Neuronal stem cell (in vitro differentiated cells): ENCODE measurements at regions not wholly inside any gene's neighbourhood (a gene's known extent, or its start where the extent isn't known, plus 50 kb on each side); places are given as distances from the start of the nearest gene placed in this dataset.
A peak's percentile ranks its signal among the peaks of the same experiment; 100 is the strongest.

Source experiments
- DNase-seq: peaks from one replicate; pipeline ENCODE4 v3.0.0-alpha.2; 2013; ENCODE audit warnings: low spot score
- H2AFZ ChIP-seq: one replicate; pipeline ENCODE4 v1.6.1; 2013; ENCODE audit warnings: mild to moderate bottlenecking, low read length, inconsistent platforms
- H2AK5ac ChIP-seq: 2 replicates; pipeline ENCODE4 v1.6.1; 2013; ENCODE audit warnings: low read depth, mild to moderate bottlenecking, inconsistent platforms, low read length, moderate library complexity, mixed read lengths
- H2BK120ac ChIP-seq: 2 replicates; pipeline ENCODE4 v1.6.1; 2013; ENCODE audit warnings: low read depth, mild to moderate bottlenecking, inconsistent platforms, low read length, moderate library complexity, mixed read lengths
- H2BK12ac ChIP-seq: one replicate; pipeline ENCODE4 v1.6.1; 2013; ENCODE audit warnings: low read length, inconsistent platforms
- H2BK15ac ChIP-seq: 2 replicates; pipeline ENCODE4 v1.6.1; 2013; ENCODE audit warnings: mild to moderate bottlenecking, low read length, inconsistent platforms, mixed read lengths
- H2BK5ac ChIP-seq: one replicate; pipeline ENCODE4 v1.6.1; 2013; ENCODE audit warnings: inconsistent platforms, mild to moderate bottlenecking, low read length, moderate library complexity
- H3K14ac ChIP-seq: one replicate; pipeline ENCODE4 v1.6.1; 2013; ENCODE audit warnings: low read length, inconsistent platforms
- H3K18ac ChIP-seq: 2 replicates; pipeline ENCODE4 v1.6.1; 2013; ENCODE audit warnings: low read length, inconsistent platforms
- H3K23ac ChIP-seq: 2 replicates; pipeline ENCODE4 v1.6.1; 2013; ENCODE audit warnings: low read depth, mild to moderate bottlenecking, mixed read lengths, low read length, inconsistent platforms; ENCODE audit not compliant: poor library complexity
- H3K27ac ChIP-seq: replicated peaks from 3 replicates; pipeline ENCODE4 v1.5.1; 2013; ENCODE audit warnings: low read length, inconsistent platforms
- H3K27me3 ChIP-seq, 3 experiments: 2 replicates each; pipeline ENCODE4 v1.6.1; 2013; ENCODE audit warnings: low read length in 3 of 3, mild to moderate bottlenecking in 2 of 3, inconsistent platforms in 1 of 3, low read depth in 1 of 3, mixed read lengths in 1 of 3, moderate library complexity in 1 of 3; ENCODE audit not compliant: control insufficient read depth in 3 of 3, insufficient read depth in 3 of 3
- H3K36me3 ChIP-seq, 2 donors: replicated peaks in 1 of 2; 2 replicates each; pipeline ENCODE4 v1.6.1; 2013; ENCODE audit warnings: low read length in 2 of 2; ENCODE audit not compliant: control insufficient read depth in 2 of 2, insufficient read depth in 2 of 2
- H3K4ac ChIP-seq: 2 replicates; pipeline ENCODE4 v1.6.1; 2013; ENCODE audit warnings: inconsistent platforms, mild to moderate bottlenecking, low read length, moderate library complexity
- H3K4me1 ChIP-seq, 2 donors: 1 replicate in 1 of 2; 2 replicates in 1 of 2; pipeline ENCODE4 v1.6.1; 2013; ENCODE audit warnings: low read length in 2 of 2, low read depth in 1 of 2; ENCODE audit not compliant: control insufficient read depth in 2 of 2, insufficient read depth in 1 of 2
- H3K4me2 ChIP-seq: one replicate; pipeline ENCODE4 v1.6.1; 2013; ENCODE audit warnings: mild to moderate bottlenecking, low read length, inconsistent platforms; ENCODE audit not compliant: insufficient read depth, poor library complexity, severe bottlenecking
- H3K4me3 ChIP-seq, 2 donors: 2 replicates each; pipeline ENCODE4 v1.5.1; 2013; ENCODE audit warnings: low read length in 2 of 2, mild to moderate bottlenecking in 2 of 2, inconsistent platforms in 1 of 2, moderate library complexity in 1 of 2
- H3K79me1 ChIP-seq: one replicate; pipeline ENCODE4 v1.6.1; 2013; ENCODE audit warnings: low read depth, mild to moderate bottlenecking, inconsistent platforms, low read length, moderate library complexity
- H3K9ac ChIP-seq: one replicate; pipeline ENCODE4 v1.6.1; 2013; ENCODE audit warnings: mild to moderate bottlenecking, low read depth, low read length, inconsistent platforms; ENCODE audit not compliant: poor library complexity
- H3K9me3 ChIP-seq, 2 donors: replicated peaks in 1 of 2; 2 replicates each; pipeline versions ENCODE3 to v1.6.1; 2013; ENCODE audit warnings: low read length in 2 of 2, mild to moderate bottlenecking in 2 of 2, inconsistent platforms in 1 of 2, low read depth in 1 of 2, mixed read lengths in 1 of 2, moderate library complexity in 1 of 2; ENCODE audit not compliant: control insufficient read depth in 2 of 2, insufficient read depth in 1 of 2
- H4K8ac ChIP-seq: one replicate; pipeline ENCODE4 v1.6.1; 2013; ENCODE audit warnings: low read depth, mild to moderate bottlenecking, inconsistent platforms, low read length, moderate library complexity
- H4K91ac ChIP-seq: one replicate; pipeline ENCODE4 v1.6.1; 2013; ENCODE audit warnings: low read length, low read depth, mild to moderate bottlenecking, inconsistent platforms; ENCODE audit not compliant: poor library complexity
- WGBS, 2 donors: extraction: QIAGEN DNeasy Blood & Tissue Kit; methylation state at CpG; one replicate each; pipeline ENCODE4 v1.1.7; 2013; ENCODE audit warnings: missing lambda C conversion rate in 2 of 2, mixed read lengths in 1 of 2; ENCODE audit not compliant: insufficient read length in 2 of 2, insufficient replicate concordance in 1 of 2; ENCODE audit errors: extremely low coverage in 2 of 2; 5-methylcytosine and 5-hydroxymethylcytosine counted together

- Histone ChIP-seq H3K27me3 (no peaks in the 10 kb centered on the region), H3K18ac (no peak overlapping the region), H3K23ac (no peak overlapping the region), H2AFZ (no peak overlapping the region), H3K14ac (no peak overlapping the region), H3K9ac (no peak overlapping the region), H3K36me3 (no peaks in the 10 kb centered on the region), H3K27ac (no peak overlapping the region), H3K9me3 (no peaks in the 10 kb centered on the region), H2BK120ac (no peak overlapping the region), H4K8ac (no peak overlapping the region), H2BK12ac (no peak overlapping the region), H3K4me1 (no peaks in the 10 kb centered on the region), H2AK5ac (no peak overlapping the region), H2BK5ac (no peak overlapping the region), H3K4me2 (no peak overlapping the region), H3K4me3 (no peak overlapping the region), H4K91ac (no peak overlapping the region), H2BK15ac (no peak overlapping the region), H3K4ac (no peak overlapping the region), H3K79me1 (no peaks in the 10 kb centered on the region)
- WGBS, 2 donors: no CpG with 5 or more reads among the region's 3 CpGs
- no peak for DNase-seq
These were observed 632.5 kb upstream of the GNPDA2 start for GRCh38 chr4:45358573-45359506.

DNA sequence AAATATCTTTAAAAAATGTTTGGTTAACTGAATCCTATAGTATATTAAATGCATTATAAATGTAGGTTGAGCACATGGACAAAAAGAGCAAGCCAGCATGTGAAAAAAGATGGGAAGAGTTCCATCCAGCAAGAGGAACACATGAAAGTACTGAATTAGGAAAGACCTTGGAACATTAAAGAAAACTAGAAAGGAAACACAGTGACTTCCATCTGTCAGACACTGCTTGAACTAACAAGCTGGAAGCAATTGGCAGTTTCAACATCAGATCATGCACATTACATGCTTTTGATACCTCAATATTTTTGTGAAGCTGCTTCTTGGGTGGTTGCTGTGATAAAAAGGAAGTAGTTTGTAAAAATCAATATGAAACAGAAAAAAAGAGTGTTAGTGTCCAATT, 626.8 kb upstream of the GNPDA2 start:
- no peak overlapping the region for H3K4me3 ChIP-seq
- H2BK120ac ChIP-seq: no peak overlapping the region
- H3K4ac ChIP-seq: no peak overlapping the region
- H2BK15ac ChIP-seq: no peak overlapping the region
- H3K27ac ChIP-seq: no peak overlapping the region
- DNase-seq: no peak
- H3K4me1 ChIP-seq: no peaks in the 10 kb centered on the region
- H2BK5ac ChIP-seq: no peak overlapping the region
- no peak overlapping the region for H2AK5ac ChIP-seq
- H2BK12ac ChIP-seq: no peak overlapping the region
- no peak overlapping the region for H3K18ac ChIP-seq
- H3K27me3 ChIP-seq: no peaks in the 10 kb centered on the region
- H4K8ac ChIP-seq: no peak overlapping the region
- H3K23ac ChIP-seq: no peak overlapping the region
- H4K91ac ChIP-seq: no peak overlapping the region
- H2AFZ ChIP-seq: no peak overlapping the region
- no peaks in the 10 kb centered on the region for H3K9me3 ChIP-seq
- H3K14ac ChIP-seq: no peak overlapping the region
- no peak overlapping the region for H3K9ac ChIP-seq
- no peaks in the 10 kb centered on the region for H3K79me1 ChIP-seq
- H3K36me3 ChIP-seq: no peaks in the 10 kb centered on the region
- no peak overlapping the region for H3K4me2 ChIP-seq

DNA sequence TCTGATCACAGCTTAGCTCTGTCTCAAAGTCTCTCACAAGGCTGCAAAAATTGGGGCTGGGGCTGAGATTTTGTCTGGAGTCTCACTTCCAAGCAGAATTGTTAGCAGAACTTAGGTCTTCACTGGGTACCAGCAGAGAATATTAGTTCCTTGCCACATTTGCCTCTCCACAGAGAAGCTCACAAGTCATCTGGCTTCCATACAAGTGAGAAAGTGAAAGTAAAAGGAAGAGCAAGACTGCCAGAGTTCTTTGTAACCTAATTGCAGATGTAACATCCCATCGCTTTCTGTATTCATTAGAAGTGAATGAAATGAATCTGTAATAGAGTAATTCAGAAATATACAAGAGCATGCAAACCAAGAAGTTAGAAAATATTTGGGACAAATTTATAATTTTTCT, 624.1 kb upstream of the GNPDA2 start:
- Histone ChIP-seq H3K36me3 (no peaks in the 10 kb centered on the region), H2BK5ac (no peak overlapping the region), H3K9me3 (no peaks in the 10 kb centered on the region), H2BK12ac (no peak overlapping the region), H3K79me1 (no peaks in the 10 kb centered on the region), H3K4ac (no peak overlapping the region), H3K27ac (no peak overlapping the region), H3K4me2 (no peak overlapping the region), H3K23ac (no peak overlapping the region), H3K18ac (no peak overlapping the region), H4K8ac (no peak overlapping the region), H2BK15ac (no peak overlapping the region), H4K91ac (no peak overlapping the region), H2AK5ac (no peak overlapping the region), H3K4me1 (no peaks in the 10 kb centered on the region), H3K14ac (no peak overlapping the region), H3K4me3 (no peak overlapping the region), H2AFZ (peak overlapping the region; percentile 90), H3K27me3 (no peaks in the 10 kb centered on the region), H2BK120ac (no peak overlapping the region), H3K9ac (no peak overlapping the region)
- no peak for DNase-seq
- no CpG with 5 or more reads among the region's 1 CpG for WGBS, 2 donors

DNA sequence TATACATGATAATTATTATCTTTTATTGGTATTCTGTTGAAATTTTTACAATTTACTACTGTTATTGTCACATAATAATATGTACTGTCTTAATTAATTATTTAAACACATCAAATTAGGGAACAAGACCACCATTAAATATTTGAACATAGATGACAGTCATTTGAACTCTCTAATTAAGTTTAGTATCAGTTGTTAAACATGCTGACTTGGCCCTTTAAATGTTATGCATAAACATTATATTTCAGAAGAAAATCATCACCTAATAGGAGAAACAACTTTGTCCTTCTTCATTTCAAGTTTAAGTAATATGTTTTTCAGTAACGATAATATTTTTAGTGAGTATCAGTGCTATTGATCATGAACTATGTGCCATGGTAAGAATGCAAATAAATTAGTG, 623.5 kb upstream of the GNPDA2 start:
- no peak for DNase-seq
- Histone ChIP-seq H3K36me3 (no peaks in the 10 kb centered on the region), H3K27ac (no peak overlapping the region), H3K79me1 (no peaks in the 10 kb centered on the region), H2BK120ac (no peak overlapping the region), H3K4me1 (no peaks in the 10 kb centered on the region), H3K27me3 (no peaks in the 10 kb centered on the region), H3K23ac (no peak overlapping the region), H2BK12ac (no peak overlapping the region), H4K91ac (no peak overlapping the region), H3K4ac (no peak overlapping the region), H3K14ac (no peak overlapping the region), H4K8ac (no peak overlapping the region), H2AK5ac (no peak overlapping the region), H3K9ac (no peak overlapping the region), H3K4me3 (no peak overlapping the region), H3K4me2 (no peak overlapping the region), H3K18ac (no peak overlapping the region), H2BK15ac (no peak overlapping the region), H2AFZ (peak overlapping the region; percentile 90), H2BK5ac (no peak overlapping the region), H3K9me3 (no peaks in the 10 kb centered on the region)
- WGBS, 2 donors: no CpG with 5 or more reads among the region's 1 CpG
